ENCODE measurements at regions not wholly inside any gene's neighbourhood (a gene's known extent, or its start where the extent isn't known, plus 50 kb on each side); places are given as distances from the start of the nearest gene placed in this dataset.

- TF ChIP-seq CTCF (IDR thresholded peaks at IDR 0.05; ENCODE audit: poor library complexity): no peak
- no peak for TF ChIP-seq EZH2 (IDR thresholded peaks at IDR 0.05; ENCODE audit: borderline replicate concordance)
- TF ChIP-seq EZH2phosphoT487 (IDR thresholded peaks at IDR 0.05; ENCODE audit: low read depth, severe bottlenecking, unreplicated experiment): no peak
Measured at GRCh38 chr9:81137976-81138568, 551.3 kb downstream of the TLE1 start.

Measured in hepatocyte (in vitro differentiated cells).